ENCODE measurements at regions not wholly inside any gene's neighbourhood (a gene's known extent, or its start where the extent isn't known, plus 50 kb on each side); places are given as distances from the start of the nearest gene placed in this dataset.

DNA sequence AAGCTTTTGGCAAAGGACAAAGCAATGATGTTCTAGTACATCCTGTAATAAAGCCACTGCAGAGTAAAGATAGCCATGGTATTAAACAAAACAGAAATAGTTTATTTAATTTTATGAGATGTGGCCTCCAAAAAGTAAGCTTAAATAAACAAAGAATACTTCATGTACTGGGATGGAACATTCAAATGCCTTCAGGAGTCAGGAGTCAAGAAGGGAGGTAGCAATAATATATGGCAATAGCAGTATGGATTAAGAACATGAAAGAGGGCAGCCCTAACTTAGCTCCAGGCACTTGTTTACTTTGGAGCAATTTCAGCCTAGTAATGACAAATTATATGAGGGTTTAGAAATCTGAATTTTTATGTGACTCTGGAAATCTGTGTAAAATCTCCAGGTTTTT, 343.9 kb upstream of the THRB start:
- Histone ChIP-seq H3K4me3 (ENCODE audit: control insufficient read depth in 2 of 3, extremely low read depth in 1 of 3, insufficient read depth in 2 of 3, low read depth in 1 of 3, low read length in 3 of 3) (no peak overlapping the region), H3K4me1 (ENCODE audit: control insufficient read depth, extremely low read depth, insufficient read depth, low read length) (no peaks in the 10 kb centered on the region), H3K9ac (ENCODE audit: control insufficient read depth, extremely low read depth, insufficient read depth, low read length) (no peak overlapping the region), H3K9me3 (ENCODE audit: control insufficient read depth, low read depth, low read length) (no peaks in the 10 kb centered on the region), H4K20me1 (ENCODE audit: control insufficient read depth, extremely low read depth, insufficient read depth, low read length) (no peaks in the 10 kb centered on the region), H3K36me3 (ENCODE audit: control insufficient read depth in 2 of 2, extremely low read depth in 1 of 2, insufficient read depth in 2 of 2, low read length in 2 of 2) (no peaks in the 10 kb centered on the region), H3K79me2 (ENCODE audit: control insufficient read depth, insufficient read depth, low read length) (no peaks in the 10 kb centered on the region), H3K27me3 (ENCODE audit: control insufficient read depth, extremely low read depth, insufficient read depth, low read length) (no peaks in the 10 kb centered on the region), H3K4me2 (ENCODE audit: control insufficient read depth, extremely low read depth, insufficient read depth, low read depth, low read length) (no peak overlapping the region), H3K9me1 (ENCODE audit: control insufficient read depth, extremely low read depth, insufficient read depth, low read length) (no peaks in the 10 kb centered on the region), H3K27ac (ENCODE audit: control insufficient read depth, insufficient read depth, low read length) (no peak overlapping the region), H2AFZ (ENCODE audit: control insufficient read depth, low read length) (no peak overlapping the region)
- dilution Hi-C loops (cut with MboI; ENCODE audit: extremely low pct_ligation_motif_present, low sequenced_read_pairs): no loop called here
- no peak for DNase-seq (ENCODE audit: low read depth, low spot score)
- TF ChIP-seq EZH2 (IDR thresholded peaks at IDR 0.05; ENCODE audit: low read length): no peak
- TF ChIP-seq, protein P1, sequence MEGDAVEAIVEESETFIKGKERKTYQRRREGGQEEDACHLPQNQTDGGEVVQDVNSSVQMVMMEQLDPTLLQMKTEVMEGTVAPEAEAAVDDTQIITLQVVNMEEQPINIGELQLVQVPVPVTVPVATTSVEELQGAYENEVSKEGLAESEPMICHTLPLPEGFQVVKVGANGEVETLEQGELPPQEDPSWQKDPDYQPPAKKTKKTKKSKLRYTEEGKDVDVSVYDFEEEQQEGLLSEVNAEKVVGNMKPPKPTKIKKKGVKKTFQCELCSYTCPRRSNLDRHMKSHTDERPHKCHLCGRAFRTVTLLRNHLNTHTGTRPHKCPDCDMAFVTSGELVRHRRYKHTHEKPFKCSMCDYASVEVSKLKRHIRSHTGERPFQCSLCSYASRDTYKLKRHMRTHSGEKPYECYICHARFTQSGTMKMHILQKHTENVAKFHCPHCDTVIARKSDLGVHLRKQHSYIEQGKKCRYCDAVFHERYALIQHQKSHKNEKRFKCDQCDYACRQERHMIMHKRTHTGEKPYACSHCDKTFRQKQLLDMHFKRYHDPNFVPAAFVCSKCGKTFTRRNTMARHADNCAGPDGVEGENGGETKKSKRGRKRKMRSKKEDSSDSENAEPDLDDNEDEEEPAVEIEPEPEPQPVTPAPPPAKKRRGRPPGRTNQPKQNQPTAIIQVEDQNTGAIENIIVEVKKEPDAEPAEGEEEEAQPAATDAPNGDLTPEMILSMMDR (optimal IDR thresholded peaks at IDR 0.05 in 1 of 3, IDR thresholded peaks at IDR 0.05 in 1 of 3, conservative IDR thresholded peaks at IDR 0.05 in 1 of 3; ENCODE audit: extremely low read depth in 1 of 3, insufficient read depth in 2 of 3, low read length in 3 of 3): no peak
- no peak for FAIRE-seq

DNA sequence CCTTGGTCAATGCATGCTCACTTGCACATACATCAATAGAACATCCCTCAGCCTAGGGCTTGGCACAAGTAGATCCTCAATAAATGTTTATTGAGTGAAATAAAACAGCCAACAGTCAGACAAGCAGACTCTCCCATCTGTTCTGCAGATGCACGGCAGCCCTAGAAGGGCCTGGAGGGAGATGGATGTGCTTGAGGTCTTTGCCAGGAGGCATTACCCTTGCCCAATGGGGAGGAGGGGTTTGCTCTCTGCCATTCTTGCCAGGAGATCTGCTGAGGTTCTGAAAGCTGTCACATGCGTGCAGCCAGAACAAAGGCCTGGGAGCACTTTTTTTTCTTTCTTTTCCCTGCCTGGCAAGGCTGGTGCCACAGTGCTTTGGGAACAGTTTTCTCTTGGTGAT, 349.3 kb upstream of the THRB start:
- H3K9me3 ChIP-seq (ENCODE audit: control insufficient read depth, low read depth, low read length): no peaks in the 10 kb centered on the region
- H3K36me3 ChIP-seq (ENCODE audit: control insufficient read depth in 2 of 2, extremely low read depth in 1 of 2, insufficient read depth in 2 of 2, low read length in 2 of 2): no peaks in the 10 kb centered on the region
- no peaks in the 10 kb centered on the region for H3K4me1 ChIP-seq (ENCODE audit: control insufficient read depth, extremely low read depth, insufficient read depth, low read length)
- FAIRE-seq (no peak), DNase-seq (ENCODE audit: low read depth, low spot score) (no peak)
- no peaks in the 10 kb centered on the region for H3K9me1 ChIP-seq (ENCODE audit: control insufficient read depth, extremely low read depth, insufficient read depth, low read length)
- TF ChIP-seq EZH2 (IDR thresholded peaks at IDR 0.05; ENCODE audit: low read length): no peak
- TF ChIP-seq, protein P1 (optimal IDR thresholded peaks at IDR 0.05 in 1 of 3, IDR thresholded peaks at IDR 0.05 in 1 of 3, conservative IDR thresholded peaks at IDR 0.05 in 1 of 3; ENCODE audit: extremely low read depth in 1 of 3, insufficient read depth in 2 of 3, low read length in 3 of 3): no peak
- H3K27me3 ChIP-seq (ENCODE audit: control insufficient read depth, extremely low read depth, insufficient read depth, low read length): no peaks in the 10 kb centered on the region
- H2AFZ ChIP-seq (ENCODE audit: control insufficient read depth, low read length): no peak overlapping the region
- no peaks in the 10 kb centered on the region for H3K79me2 ChIP-seq (ENCODE audit: control insufficient read depth, insufficient read depth, low read length)
- dilution Hi-C loops (cut with MboI; ENCODE audit: extremely low pct_ligation_motif_present, low sequenced_read_pairs): no loop called here
- H3K4me2 ChIP-seq (ENCODE audit: control insufficient read depth, extremely low read depth, insufficient read depth, low read depth, low read length): no peak overlapping the region
- H3K4me3 ChIP-seq (ENCODE audit: control insufficient read depth in 2 of 3, extremely low read depth in 1 of 3, insufficient read depth in 2 of 3, low read depth in 1 of 3, low read length in 3 of 3): no peak overlapping the region
- no peak overlapping the region for H3K9ac ChIP-seq (ENCODE audit: control insufficient read depth, extremely low read depth, insufficient read depth, low read length)
- H4K20me1 ChIP-seq (ENCODE audit: control insufficient read depth, extremely low read depth, insufficient read depth, low read length): no peaks in the 10 kb centered on the region
- no peak overlapping the region for H3K27ac ChIP-seq (ENCODE audit: control insufficient read depth, insufficient read depth, low read length)
